Keratinocyte (primary cell): ENCODE measurements at regions not wholly inside any gene's neighbourhood (a gene's known extent, or its start where the extent isn't known, plus 50 kb on each side); places are given as distances from the start of the nearest gene placed in this dataset.

ENCODE experiments used
- DNase-seq: peaks from one replicate; pipeline ENCODE4 v3.0.0-alpha.2; 2011; ENCODE audit warnings: low read depth, missing footprints, low spot score
- FAIRE-seq: peaks from 2 replicates; lab custom pipeline; 2011; peaks lifted over from hg19 to GRCh38; lab: Jason Lieb, UNC
- H2AFZ ChIP-seq: 2 replicates; pipeline ENCODE4 v1.6.0; 2012; ENCODE audit warnings: low read length, control low read depth, inconsistent platforms; ENCODE audit not compliant: control insufficient read depth
- H3K27ac ChIP-seq: 2 replicates; pipeline ENCODE4 v1.5.1; 2011; ENCODE audit warnings: low read length; ENCODE audit not compliant: control insufficient read depth, insufficient read depth
- H3K27me3 ChIP-seq: 3 replicates; pipeline ENCODE4 v1.6.0; 2011; ENCODE audit warnings: low read length; ENCODE audit not compliant: control insufficient read depth, insufficient read depth; ENCODE audit errors: extremely low read depth
- H3K36me3 ChIP-seq, 2 experiments: 2 replicates in 1 of 2; 3 replicates in 1 of 2; pipeline ENCODE4 v1.5.1; 2011; ENCODE audit warnings: low read length in 2 of 2, mild to moderate bottlenecking in 1 of 2; ENCODE audit not compliant: control insufficient read depth in 2 of 2, insufficient read depth in 2 of 2; ENCODE audit errors: extremely low read depth in 1 of 2
- H3K4me1 ChIP-seq: 3 replicates; pipeline ENCODE4 v1.5.1; 2011; ENCODE audit warnings: low read length; ENCODE audit not compliant: control insufficient read depth, insufficient read depth; ENCODE audit errors: extremely low read depth
- H3K4me2 ChIP-seq: 3 replicates; pipeline ENCODE4 v1.6.0; 2011; ENCODE audit warnings: low read depth, low read length; ENCODE audit not compliant: control insufficient read depth, insufficient read depth; ENCODE audit errors: extremely low read depth
- H3K4me3 ChIP-seq, 3 experiments: fragments of 200-600 bp in 1 of 3; sonication (generic) in 1 of 3; 2 replicates in 2 of 3; 3 replicates in 1 of 3; pipeline ENCODE4 v1.5.1; 2011 to 2016; ENCODE audit warnings: low read length in 3 of 3, mild to moderate bottlenecking in 3 of 3, control low read depth in 2 of 3, inconsistent platforms in 1 of 3, low read depth in 1 of 3, mixed read lengths in 1 of 3, mixed run types in 1 of 3, moderate library complexity in 1 of 3; ENCODE audit not compliant: control insufficient read depth in 2 of 3, insufficient read depth in 2 of 3; ENCODE audit errors: extremely low read depth in 1 of 3
- H3K79me2 ChIP-seq: 2 replicates; pipeline ENCODE4 v1.6.0; 2012; ENCODE audit warnings: low read length; ENCODE audit not compliant: control insufficient read depth, insufficient read depth
- H3K9ac ChIP-seq: 3 replicates; pipeline ENCODE4 v1.6.0; 2011; ENCODE audit warnings: low read length; ENCODE audit not compliant: control insufficient read depth, insufficient read depth; ENCODE audit errors: extremely low read depth
- H3K9me1 ChIP-seq: 3 replicates; pipeline ENCODE4 v1.6.0; 2011; ENCODE audit warnings: low read length; ENCODE audit not compliant: control insufficient read depth, insufficient read depth; ENCODE audit errors: extremely low read depth
- H3K9me3 ChIP-seq: 2 replicates; pipeline ENCODE4 v1.5.1; 2012; ENCODE audit warnings: low read depth, low read length; ENCODE audit not compliant: control insufficient read depth
- H4K20me1 ChIP-seq: 3 replicates; pipeline ENCODE4 v1.6.0; 2011; ENCODE audit warnings: low read length; ENCODE audit not compliant: control insufficient read depth, insufficient read depth; ENCODE audit errors: extremely low read depth
- EZH2 ChIP-seq: IDR thresholded peaks from one replicate; pipeline ENCODE4 v1.6.1; 2012; ENCODE audit warnings: inconsistent platforms, mild to moderate bottlenecking, low read length, moderate library complexity
- dilution Hi-C: fragments of 300-500 bp; cut with MboI; formaldehyde crosslinking; loops from one replicate; pipeline ENCODE4 v1.7.0; 2020; ENCODE audit warnings: low sequenced_read_pairs; ENCODE audit not compliant: extremely low pct_ligation_motif_present
- TF ChIP-seq, protein P1 (sequence below), 3 experiments: IDR thresholded peaks in 1 of 3; conservative IDR thresholded peaks in 1 of 3; optimal IDR thresholded peaks in 1 of 3; 2 replicates in 2 of 3; 3 replicates in 1 of 3; pipeline versions ENCODE3 to v1.5.1; 2011; ENCODE audit warnings: low read length in 3 of 3, mild to moderate bottlenecking in 3 of 3, moderate library complexity in 2 of 3, control low read depth in 1 of 3, inconsistent platforms in 1 of 3; ENCODE audit not compliant: insufficient read depth in 2 of 3; ENCODE audit errors: extremely low read depth in 1 of 3

- Histone ChIP-seq H3K9me1 (no peaks in the 10 kb centered on the region), H2AFZ (peak overlapping the region; percentile 31), H3K79me2 (no peaks in the 10 kb centered on the region), H4K20me1 (no peaks in the 10 kb centered on the region), H3K27ac (no peak overlapping the region), H3K4me2 (no peak overlapping the region), H3K4me1 (no peaks in the 10 kb centered on the region), H3K27me3 (no peaks in the 10 kb centered on the region), H3K36me3 (no peaks in the 10 kb centered on the region), H3K4me3 (no peak overlapping the region), H3K9ac (no peak overlapping the region), H3K9me3 (no peaks in the 10 kb centered on the region)
- TF ChIP-seq, protein P1, sequence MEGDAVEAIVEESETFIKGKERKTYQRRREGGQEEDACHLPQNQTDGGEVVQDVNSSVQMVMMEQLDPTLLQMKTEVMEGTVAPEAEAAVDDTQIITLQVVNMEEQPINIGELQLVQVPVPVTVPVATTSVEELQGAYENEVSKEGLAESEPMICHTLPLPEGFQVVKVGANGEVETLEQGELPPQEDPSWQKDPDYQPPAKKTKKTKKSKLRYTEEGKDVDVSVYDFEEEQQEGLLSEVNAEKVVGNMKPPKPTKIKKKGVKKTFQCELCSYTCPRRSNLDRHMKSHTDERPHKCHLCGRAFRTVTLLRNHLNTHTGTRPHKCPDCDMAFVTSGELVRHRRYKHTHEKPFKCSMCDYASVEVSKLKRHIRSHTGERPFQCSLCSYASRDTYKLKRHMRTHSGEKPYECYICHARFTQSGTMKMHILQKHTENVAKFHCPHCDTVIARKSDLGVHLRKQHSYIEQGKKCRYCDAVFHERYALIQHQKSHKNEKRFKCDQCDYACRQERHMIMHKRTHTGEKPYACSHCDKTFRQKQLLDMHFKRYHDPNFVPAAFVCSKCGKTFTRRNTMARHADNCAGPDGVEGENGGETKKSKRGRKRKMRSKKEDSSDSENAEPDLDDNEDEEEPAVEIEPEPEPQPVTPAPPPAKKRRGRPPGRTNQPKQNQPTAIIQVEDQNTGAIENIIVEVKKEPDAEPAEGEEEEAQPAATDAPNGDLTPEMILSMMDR (optimal IDR thresholded peaks at IDR 0.05 in 1 of 3, IDR thresholded peaks at IDR 0.05 in 1 of 3, conservative IDR thresholded peaks at IDR 0.05 in 1 of 3; ENCODE audit: extremely low read depth in 1 of 3, insufficient read depth in 2 of 3, low read length in 3 of 3), result no peak
- no peak for TF ChIP-seq EZH2
- dilution Hi-C loops, result no loop called here
- FAIRE-seq (no peak), DNase-seq (no peak)
Observed at GRCh38 chr6:27777614-27778355, 134.4 kb downstream of the OR2B2 start.

DNA sequence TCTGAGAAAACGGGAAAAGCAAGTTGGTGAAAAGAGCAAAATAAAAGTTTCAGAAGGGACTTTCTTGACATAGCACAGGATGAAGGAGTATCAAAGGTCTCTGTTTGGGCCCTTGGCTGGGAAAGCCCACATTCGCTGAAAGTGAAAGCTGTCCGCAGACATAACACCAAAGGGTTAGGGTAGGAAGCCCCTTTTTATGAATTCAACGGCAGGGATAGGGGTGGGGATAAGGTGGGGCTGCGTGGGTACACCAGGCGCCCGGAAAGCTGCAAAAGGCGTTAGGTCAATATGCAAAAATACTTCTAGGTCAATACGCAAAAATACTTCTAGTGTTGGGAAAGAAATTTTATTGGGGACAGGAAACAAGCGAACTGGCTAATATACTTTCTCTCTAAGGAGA lies 135.1 kb downstream of the OR2B2 start:
- no peak for FAIRE-seq
- Histone ChIP-seq H3K79me2 (no peaks in the 10 kb centered on the region), H3K9me1 (no peaks in the 10 kb centered on the region), H3K4me1 (peaks cover 1% of the 10 kb centered on the region), H2AFZ (peak overlapping the region; percentile 31), H4K20me1 (no peaks in the 10 kb centered on the region), H3K9me3 (no peaks in the 10 kb centered on the region), H3K4me3 (no peak overlapping the region), H3K4me2 (no peak overlapping the region), H3K27ac (no peak overlapping the region), H3K27me3 (no peaks in the 10 kb centered on the region), H3K36me3 (no peaks in the 10 kb centered on the region), H3K9ac (no peak overlapping the region)
- DNase-seq, result no peak
- dilution Hi-C loops, result no loop called here
- TF ChIP-seq, protein P1 (optimal IDR thresholded peaks at IDR 0.05 in 1 of 3, IDR thresholded peaks at IDR 0.05 in 1 of 3, conservative IDR thresholded peaks at IDR 0.05 in 1 of 3; ENCODE audit: extremely low read depth in 1 of 3, insufficient read depth in 2 of 3, low read length in 3 of 3), result no peak
- no peak for TF ChIP-seq EZH2
